ENCODE measurements at regions not wholly inside any gene's neighbourhood (a gene's known extent, or its start where the extent isn't known, plus 50 kb on each side); places are given as distances from the start of the nearest gene placed in this dataset.

DNA sequence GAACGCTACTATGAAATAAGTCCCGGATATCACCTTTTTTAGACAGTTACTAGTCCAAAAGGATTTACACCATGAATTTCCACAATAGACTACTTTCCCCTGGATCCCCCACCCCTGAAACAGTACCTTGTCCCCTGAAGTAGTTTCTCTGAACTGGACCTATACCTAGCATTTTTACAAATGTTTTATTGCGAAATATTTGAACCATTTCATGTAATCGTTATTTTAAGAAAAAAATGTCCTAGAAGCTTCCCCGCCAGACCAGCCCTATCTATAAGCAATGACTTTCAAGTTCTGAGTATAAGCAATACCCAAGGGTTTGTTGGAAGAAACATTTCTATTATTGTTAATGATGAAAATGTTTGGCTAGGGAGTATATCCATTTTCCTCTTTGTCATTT is 517.8 kb upstream of the IGFBP7 start:
- TF ChIP-seq CTCF (conservative IDR thresholded peaks at IDR 0.05; ENCODE audit: control insufficient read depth, insufficient read depth, low read depth, low read length): no peak
- no peak for DNase-seq (ENCODE audit: low read depth)
- H3K4me3 ChIP-seq (ENCODE audit: control insufficient read depth, low read depth, low read length): no peak overlapping the region

GRCh38 chr4:57614257-57614932 is 504.2 kb upstream of the IGFBP7 start:
- TF ChIP-seq CTCF (conservative IDR thresholded peaks at IDR 0.05; ENCODE audit: control insufficient read depth, insufficient read depth, low read depth, low read length): no peak

DNA sequence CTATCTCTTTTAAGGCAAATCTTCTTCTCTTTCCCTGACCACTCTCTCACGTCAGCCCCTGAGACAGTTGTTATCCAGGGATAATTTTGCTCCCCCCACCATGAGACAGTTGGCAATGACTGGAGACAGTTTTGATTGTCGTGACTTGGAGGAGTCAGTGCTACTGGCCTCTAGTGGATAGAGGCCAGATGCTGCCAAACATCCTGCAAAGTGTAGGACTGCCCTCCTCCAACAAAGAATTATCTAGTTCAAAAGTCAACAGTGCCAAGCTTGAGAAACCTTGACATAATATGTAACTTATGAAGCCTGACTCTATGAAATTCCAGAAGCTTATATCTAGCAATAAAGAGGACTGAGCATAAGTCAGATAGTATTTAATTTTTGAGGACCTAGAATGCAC is 502.1 kb upstream of the IGFBP7 start:
- no peak for TF ChIP-seq CTCF (conservative IDR thresholded peaks at IDR 0.05; ENCODE audit: control insufficient read depth, insufficient read depth, low read depth, low read length)
- H3K4me3 ChIP-seq (ENCODE audit: control insufficient read depth, low read depth, low read length): no peak overlapping the region
- DNase-seq (ENCODE audit: low read depth): no peak

More at GRCh38 chr4:57614257-57614932, 504.2 kb upstream of the IGFBP7 start:
- no peak overlapping the region for H3K4me3 ChIP-seq (ENCODE audit: control insufficient read depth, low read depth, low read length)
- DNase-seq (ENCODE audit: low read depth): no peak

DNA sequence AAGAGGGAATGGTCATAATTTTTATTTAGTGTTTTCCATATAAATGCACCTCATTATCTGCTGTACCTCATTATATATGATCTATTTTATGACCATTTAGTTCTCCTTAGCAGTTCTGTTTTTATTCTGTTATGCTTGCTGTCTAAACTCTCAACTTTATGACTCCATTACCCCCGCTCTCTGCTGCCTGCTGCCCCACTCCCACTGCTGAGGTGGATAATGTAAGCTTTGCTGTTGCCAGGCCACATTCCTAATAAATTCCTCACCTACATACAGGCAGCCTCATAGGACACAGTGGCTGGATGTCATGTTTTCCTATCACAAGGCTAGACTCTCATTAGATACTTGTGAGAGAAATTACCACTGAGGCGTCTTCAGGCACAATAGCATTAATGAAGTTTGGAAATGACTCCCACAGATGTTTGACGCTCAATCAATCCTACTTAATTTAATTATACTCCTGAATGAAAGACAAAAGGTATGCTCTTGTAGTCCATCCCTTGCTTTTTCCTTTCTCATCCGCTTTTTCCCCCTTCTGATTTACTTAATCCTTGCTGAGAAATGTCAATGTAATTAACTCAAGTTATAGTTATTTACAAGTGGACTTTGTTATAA is 497.5 kb upstream of the IGFBP7 start:
- DNase-seq (ENCODE audit: low read depth): no peak
- no peak for TF ChIP-seq CTCF (conservative IDR thresholded peaks at IDR 0.05; ENCODE audit: control insufficient read depth, insufficient read depth, low read depth, low read length)
- H3K4me3 ChIP-seq (ENCODE audit: control insufficient read depth, low read depth, low read length): no peak overlapping the region

- no peak for DNase-seq (ENCODE audit: low read depth)
- H3K4me3 ChIP-seq (ENCODE audit: control insufficient read depth, low read depth, low read length): no peak overlapping the region
- TF ChIP-seq CTCF (conservative IDR thresholded peaks at IDR 0.05; ENCODE audit: control insufficient read depth, insufficient read depth, low read depth, low read length): no peak
Measured at GRCh38 chr4:57605376-57605775, 495.2 kb upstream of the IGFBP7 start.

DNA sequence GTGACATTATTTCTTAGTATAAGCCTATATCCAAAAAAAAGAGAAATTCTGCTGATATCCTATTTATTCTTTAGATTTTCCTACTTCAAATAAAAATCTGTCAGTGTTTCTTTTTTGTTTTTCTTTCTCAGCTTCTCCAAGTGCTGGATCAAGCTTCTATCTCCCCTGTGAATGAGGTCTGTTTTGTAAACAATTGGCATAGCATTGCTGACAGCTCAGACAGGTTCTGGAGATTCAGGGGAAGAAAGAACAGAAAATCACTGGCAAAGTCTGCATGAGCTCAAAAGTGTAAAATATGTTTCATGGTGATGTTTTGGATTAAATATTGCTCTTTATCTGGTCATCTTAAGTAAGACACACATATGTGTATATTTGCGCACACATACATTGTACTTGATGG is 492.0 kb upstream of the IGFBP7 start:
- no peak overlapping the region for H3K4me3 ChIP-seq (ENCODE audit: control insufficient read depth, low read depth, low read length)
- DNase-seq (ENCODE audit: low read depth): no peak
- no peak for TF ChIP-seq CTCF (conservative IDR thresholded peaks at IDR 0.05; ENCODE audit: control insufficient read depth, insufficient read depth, low read depth, low read length)
